ENCODE measurements at regions not wholly inside any gene's neighbourhood (a gene's known extent, or its start where the extent isn't known, plus 50 kb on each side); places are given as distances from the start of the nearest gene placed in this dataset.

DNA sequence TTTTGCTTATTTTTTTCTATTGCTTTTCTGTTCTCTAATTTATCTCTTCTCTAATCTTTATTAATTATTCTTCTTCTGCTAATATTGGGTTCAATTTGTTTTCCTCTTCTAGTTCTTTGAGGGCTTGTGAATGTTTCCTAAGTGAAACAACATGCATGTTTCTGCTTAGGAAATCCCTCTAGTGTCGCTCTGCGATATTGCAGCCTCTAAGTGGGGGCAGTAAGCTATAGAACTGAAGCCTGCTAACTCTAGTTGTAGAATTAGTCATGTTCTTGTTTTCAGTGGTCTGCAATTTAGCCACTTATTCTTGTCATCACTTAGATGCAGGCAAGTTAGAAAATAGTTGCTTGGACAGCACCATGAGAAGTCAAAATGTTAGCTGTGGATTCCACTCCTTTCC, 222.6 kb downstream of the SPIN4 start:
- WGBS (ENCODE audit: insufficient coverage, low coverage, missing lambda C conversion rate), result 0% methylated on average over 2 of the region's 2 CpGs
- Histone ChIP-seq H2AFZ (ENCODE audit: low read depth, low read length) (no peak overlapping the region), H3K4me1 (replicated peaks in 1 of 2; ENCODE audit: control insufficient read depth in 2 of 2, insufficient read depth in 2 of 2, low read length in 2 of 2) (no peaks in the 10 kb centered on the region), H3K27me3 (ENCODE audit: control insufficient read depth in 2 of 2, insufficient read depth in 2 of 2, low read length in 2 of 2) (no peaks in the 10 kb centered on the region), H3K27ac (ENCODE audit: extremely low read depth, low read depth, low read length) (no peak overlapping the region), H4K20me1 (replicated peaks; ENCODE audit: control insufficient read depth, insufficient read depth, low read length) (no peaks in the 10 kb centered on the region), H3K36me3 (ENCODE audit: control insufficient read depth, insufficient read depth, low read length) (no peaks in the 10 kb centered on the region), H3K9me1 (ENCODE audit: control insufficient read depth, insufficient read depth, low read length) (no peaks in the 10 kb centered on the region), H3K4me2 (ENCODE audit: insufficient read depth, low read length) (no peak overlapping the region), H3K9ac (ENCODE audit: insufficient read depth in 1 of 2, low read depth in 2 of 2, low read length in 2 of 2) (no peak overlapping the region), H3K79me2 (ENCODE audit: control insufficient read depth, insufficient read depth, low read length) (no peaks in the 10 kb centered on the region), H3K9me3 (replicated peaks; ENCODE audit: control insufficient read depth, insufficient read depth, low read depth, low read length) (no peaks in the 10 kb centered on the region), H3K4me3 (no peak overlapping the region)
- in situ Hi-C loops (cut with MboI) (no loop called here), intact Hi-C loops (cut with micrococcal nuclease) (no loop called here)
- CTCF ChIA-PET (ENCODE audit: low intra/inter-chr PET ratio), result no interaction called here
- DNase-seq (ENCODE audit: extremely low read depth in 1 of 4, low spot score in 3 of 4), result peak in 1 of 4 experiments; percentile 23
- ATAC-seq, result no peak
- TF ChIP-seq, protein P1, sequence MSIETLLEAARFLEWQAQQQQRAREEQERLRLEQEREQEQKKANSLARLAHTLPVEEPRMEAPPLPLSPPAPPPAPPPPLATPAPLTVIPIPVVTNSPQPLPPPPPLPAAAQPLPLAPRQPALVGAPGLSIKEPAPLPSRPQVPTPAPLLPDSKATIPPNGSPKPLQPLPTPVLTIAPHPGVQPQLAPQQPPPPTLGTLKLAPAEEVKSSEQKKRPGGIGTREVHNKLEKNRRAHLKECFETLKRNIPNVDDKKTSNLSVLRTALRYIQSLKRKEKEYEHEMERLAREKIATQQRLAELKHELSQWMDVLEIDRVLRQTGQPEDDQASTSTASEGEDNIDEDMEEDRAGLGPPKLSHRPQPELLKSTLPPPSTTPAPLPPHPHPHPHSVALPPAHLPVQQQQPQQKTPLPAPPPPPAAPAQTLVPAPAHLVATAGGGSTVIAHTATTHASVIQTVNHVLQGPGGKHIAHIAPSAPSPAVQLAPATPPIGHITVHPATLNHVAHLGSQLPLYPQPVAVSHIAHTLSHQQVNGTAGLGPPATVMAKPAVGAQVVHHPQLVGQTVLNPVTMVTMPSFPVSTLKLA (conservative IDR thresholded peaks at IDR 0.05), result no peak
- TF ChIP-seq RAD51 (IDR thresholded peaks at IDR 0.05; ENCODE audit: borderline replicate concordance, low read depth) (no peak), SMAD3 (CRISPR knock-in tag; conservative IDR thresholded peaks at IDR 0.05) (no peak), PURB (CRISPR knock-in tag; IDR thresholded peaks at IDR 0.05; ENCODE audit: low read depth) (no peak), RAD21 (CRISPR knock-in tag; conservative IDR thresholded peaks at IDR 0.05 in 1 of 2, IDR thresholded peaks at IDR 0.05 in 1 of 2) (peak in 1 of 2 experiments; percentile 25; a peak in 2 of 4 replicates), EP300 (IDR thresholded peaks at IDR 0.05; ENCODE audit: low read length) (no peak)
- TF ChIP-seq, protein P2, sequence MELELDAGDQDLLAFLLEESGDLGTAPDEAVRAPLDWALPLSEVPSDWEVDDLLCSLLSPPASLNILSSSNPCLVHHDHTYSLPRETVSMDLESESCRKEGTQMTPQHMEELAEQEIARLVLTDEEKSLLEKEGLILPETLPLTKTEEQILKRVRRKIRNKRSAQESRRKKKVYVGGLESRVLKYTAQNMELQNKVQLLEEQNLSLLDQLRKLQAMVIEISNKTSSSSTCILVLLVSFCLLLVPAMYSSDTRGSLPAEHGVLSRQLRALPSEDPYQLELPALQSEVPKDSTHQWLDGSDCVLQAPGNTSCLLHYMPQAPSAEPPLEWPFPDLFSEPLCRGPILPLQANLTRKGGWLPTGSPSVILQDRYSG (tag; conservative IDR thresholded peaks at IDR 0.05; ENCODE audit: low read depth), result no peak
- TF ChIP-seq, protein P3, sequence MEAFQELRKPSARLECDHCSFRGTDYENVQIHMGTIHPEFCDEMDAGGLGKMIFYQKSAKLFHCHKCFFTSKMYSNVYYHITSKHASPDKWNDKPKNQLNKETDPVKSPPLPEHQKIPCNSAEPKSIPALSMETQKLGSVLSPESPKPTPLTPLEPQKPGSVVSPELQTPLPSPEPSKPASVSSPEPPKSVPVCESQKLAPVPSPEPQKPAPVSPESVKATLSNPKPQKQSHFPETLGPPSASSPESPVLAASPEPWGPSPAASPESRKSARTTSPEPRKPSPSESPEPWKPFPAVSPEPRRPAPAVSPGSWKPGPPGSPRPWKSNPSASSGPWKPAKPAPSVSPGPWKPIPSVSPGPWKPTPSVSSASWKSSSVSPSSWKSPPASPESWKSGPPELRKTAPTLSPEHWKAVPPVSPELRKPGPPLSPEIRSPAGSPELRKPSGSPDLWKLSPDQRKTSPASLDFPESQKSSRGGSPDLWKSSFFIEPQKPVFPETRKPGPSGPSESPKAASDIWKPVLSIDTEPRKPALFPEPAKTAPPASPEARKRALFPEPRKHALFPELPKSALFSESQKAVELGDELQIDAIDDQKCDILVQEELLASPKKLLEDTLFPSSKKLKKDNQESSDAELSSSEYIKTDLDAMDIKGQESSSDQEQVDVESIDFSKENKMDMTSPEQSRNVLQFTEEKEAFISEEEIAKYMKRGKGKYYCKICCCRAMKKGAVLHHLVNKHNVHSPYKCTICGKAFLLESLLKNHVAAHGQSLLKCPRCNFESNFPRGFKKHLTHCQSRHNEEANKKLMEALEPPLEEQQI (IDR thresholded peaks at IDR 0.05), result no peak
- TF ChIP-seq, protein P4, sequence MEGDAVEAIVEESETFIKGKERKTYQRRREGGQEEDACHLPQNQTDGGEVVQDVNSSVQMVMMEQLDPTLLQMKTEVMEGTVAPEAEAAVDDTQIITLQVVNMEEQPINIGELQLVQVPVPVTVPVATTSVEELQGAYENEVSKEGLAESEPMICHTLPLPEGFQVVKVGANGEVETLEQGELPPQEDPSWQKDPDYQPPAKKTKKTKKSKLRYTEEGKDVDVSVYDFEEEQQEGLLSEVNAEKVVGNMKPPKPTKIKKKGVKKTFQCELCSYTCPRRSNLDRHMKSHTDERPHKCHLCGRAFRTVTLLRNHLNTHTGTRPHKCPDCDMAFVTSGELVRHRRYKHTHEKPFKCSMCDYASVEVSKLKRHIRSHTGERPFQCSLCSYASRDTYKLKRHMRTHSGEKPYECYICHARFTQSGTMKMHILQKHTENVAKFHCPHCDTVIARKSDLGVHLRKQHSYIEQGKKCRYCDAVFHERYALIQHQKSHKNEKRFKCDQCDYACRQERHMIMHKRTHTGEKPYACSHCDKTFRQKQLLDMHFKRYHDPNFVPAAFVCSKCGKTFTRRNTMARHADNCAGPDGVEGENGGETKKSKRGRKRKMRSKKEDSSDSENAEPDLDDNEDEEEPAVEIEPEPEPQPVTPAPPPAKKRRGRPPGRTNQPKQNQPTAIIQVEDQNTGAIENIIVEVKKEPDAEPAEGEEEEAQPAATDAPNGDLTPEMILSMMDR (IDR thresholded peaks at IDR 0.05 in 2 of 3, conservative IDR thresholded peaks at IDR 0.05 in 1 of 3; ENCODE audit: insufficient read depth in 2 of 3, low read depth in 1 of 3, low read length in 3 of 3), result peak in 1 of 3 experiments; percentile 18; a peak in 2 of 6 replicates
- TF ChIP-seq, protein P5, sequence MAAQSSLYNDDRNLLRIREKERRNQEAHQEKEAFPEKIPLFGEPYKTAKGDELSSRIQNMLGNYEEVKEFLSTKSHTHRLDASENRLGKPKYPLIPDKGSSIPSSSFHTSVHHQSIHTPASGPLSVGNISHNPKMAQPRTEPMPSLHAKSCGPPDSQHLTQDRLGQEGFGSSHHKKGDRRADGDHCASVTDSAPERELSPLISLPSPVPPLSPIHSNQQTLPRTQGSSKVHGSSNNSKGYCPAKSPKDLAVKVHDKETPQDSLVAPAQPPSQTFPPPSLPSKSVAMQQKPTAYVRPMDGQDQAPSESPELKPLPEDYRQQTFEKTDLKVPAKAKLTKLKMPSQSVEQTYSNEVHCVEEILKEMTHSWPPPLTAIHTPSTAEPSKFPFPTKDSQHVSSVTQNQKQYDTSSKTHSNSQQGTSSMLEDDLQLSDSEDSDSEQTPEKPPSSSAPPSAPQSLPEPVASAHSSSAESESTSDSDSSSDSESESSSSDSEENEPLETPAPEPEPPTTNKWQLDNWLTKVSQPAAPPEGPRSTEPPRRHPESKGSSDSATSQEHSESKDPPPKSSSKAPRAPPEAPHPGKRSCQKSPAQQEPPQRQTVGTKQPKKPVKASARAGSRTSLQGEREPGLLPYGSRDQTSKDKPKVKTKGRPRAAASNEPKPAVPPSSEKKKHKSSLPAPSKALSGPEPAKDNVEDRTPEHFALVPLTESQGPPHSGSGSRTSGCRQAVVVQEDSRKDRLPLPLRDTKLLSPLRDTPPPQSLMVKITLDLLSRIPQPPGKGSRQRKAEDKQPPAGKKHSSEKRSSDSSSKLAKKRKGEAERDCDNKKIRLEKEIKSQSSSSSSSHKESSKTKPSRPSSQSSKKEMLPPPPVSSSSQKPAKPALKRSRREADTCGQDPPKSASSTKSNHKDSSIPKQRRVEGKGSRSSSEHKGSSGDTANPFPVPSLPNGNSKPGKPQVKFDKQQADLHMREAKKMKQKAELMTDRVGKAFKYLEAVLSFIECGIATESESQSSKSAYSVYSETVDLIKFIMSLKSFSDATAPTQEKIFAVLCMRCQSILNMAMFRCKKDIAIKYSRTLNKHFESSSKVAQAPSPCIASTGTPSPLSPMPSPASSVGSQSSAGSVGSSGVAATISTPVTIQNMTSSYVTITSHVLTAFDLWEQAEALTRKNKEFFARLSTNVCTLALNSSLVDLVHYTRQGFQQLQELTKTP (IDR thresholded peaks at IDR 0.05; ENCODE audit: low read depth in 1 of 2, partially characterized antibody in 2 of 2), result no peak
- no TSS peak for BruUV-seq (replicated peaks)
- POLR2A ChIA-PET, result no interaction called here
- FAIRE-seq, result no peak

Measured in K562 (cell line).